Parathyroid adenoma (tissue), 2 donors: ENCODE measurements at regions not wholly inside any gene's neighbourhood (a gene's known extent, or its start where the extent isn't known, plus 50 kb on each side); places are given as distances from the start of the nearest gene placed in this dataset.

ENCODE experiments used
- H2AFZ ChIP-seq: fragments of 300-600 bp; sonication (generic); one replicate; pipeline ENCODE4 v1.7.0; 2017; ENCODE audit warnings: antibody characterized with exemption, mild to moderate bottlenecking
- H3K27ac ChIP-seq: fragments of 300-600 bp; sonication (generic); one replicate; pipeline ENCODE4 v1.7.0; 2017
- H3K27me3 ChIP-seq: fragments of 300-600 bp; sonication (generic); one replicate; pipeline ENCODE4 v1.7.0; 2017; ENCODE audit warnings: low read length; ENCODE audit not compliant: control insufficient read depth, insufficient read depth
- H3K36me3 ChIP-seq: fragments of 300-600 bp; sonication (generic); one replicate; pipeline ENCODE4 v1.7.0; 2017; ENCODE audit warnings: low read length; ENCODE audit not compliant: control insufficient read depth, insufficient read depth
- H3K4me1 ChIP-seq: fragments of 300-600 bp; sonication (generic); one replicate; pipeline ENCODE4 v1.7.0; 2017; ENCODE audit warnings: control low read depth
- H3K4me2 ChIP-seq: fragments of 300-600 bp; sonication (generic); one replicate; pipeline ENCODE4 v1.7.0; 2017; ENCODE audit warnings: low read length
- H3K4me3 ChIP-seq: fragments of 300-600 bp; sonication (generic); one replicate; pipeline ENCODE4 v1.7.0; 2017; ENCODE audit warnings: low read depth, low read length
- H3K79me2 ChIP-seq: fragments of 300-600 bp; sonication (generic); one replicate; pipeline ENCODE4 v1.7.0; 2017; ENCODE audit warnings: control low read depth
- H3K9ac ChIP-seq: fragments of 300-600 bp; sonication (generic); one replicate; pipeline ENCODE4 v1.7.0; 2017; ENCODE audit warnings: mild to moderate bottlenecking
- H3K9me3 ChIP-seq: fragments of 300-600 bp; sonication (generic); one replicate; pipeline ENCODE4 v1.7.0; 2017; ENCODE audit warnings: low read length; ENCODE audit not compliant: control insufficient read depth
- CTCF ChIP-seq: fragments of 300-600 bp; sonication (generic); IDR thresholded peaks from one replicate; pipeline ENCODE4 v1.7.0; 2017; ENCODE audit warnings: antibody characterized with exemption, mild to moderate bottlenecking
- donor health status: primary hyperparathyroidism.

GRCh38 chr2:239891698-239892097 lies 133.4 kb downstream of the NDUFA10 start:
- H3K27ac ChIP-seq = no peak overlapping the region
- no peak for TF ChIP-seq CTCF
- no peak overlapping the region for H2AFZ ChIP-seq
- H3K27me3 ChIP-seq = no peaks in the 10 kb centered on the region
- no peaks in the 10 kb centered on the region for H3K79me2 ChIP-seq
- no peak overlapping the region for H3K9ac ChIP-seq
- no peaks in the 10 kb centered on the region for H3K36me3 ChIP-seq
- H3K4me2 ChIP-seq = no peak overlapping the region
- no peaks in the 10 kb centered on the region for H3K4me1 ChIP-seq
- no peak overlapping the region for H3K4me3 ChIP-seq
- H3K9me3 ChIP-seq = no peaks in the 10 kb centered on the region

GRCh38 chr2:239890206-239890746 lies 134.9 kb downstream of the NDUFA10 start:
- Histone ChIP-seq H3K27ac (no peak overlapping the region), H3K4me3 (no peak overlapping the region), H3K36me3 (no peaks in the 10 kb centered on the region), H3K9me3 (no peaks in the 10 kb centered on the region), H3K4me2 (no peak overlapping the region), H3K79me2 (no peaks in the 10 kb centered on the region), H3K9ac (no peak overlapping the region), H3K27me3 (no peaks in the 10 kb centered on the region), H2AFZ (no peak overlapping the region), H3K4me1 (no peaks in the 10 kb centered on the region)
- no peak for TF ChIP-seq CTCF

GRCh38 chr2:239889641-239890121 lies 135.5 kb downstream of the NDUFA10 start:
- Histone ChIP-seq H3K4me1 (no peaks in the 10 kb centered on the region), H3K79me2 (no peaks in the 10 kb centered on the region), H3K9me3 (peaks cover 3% of the 10 kb centered on the region), H3K27ac (no peak overlapping the region), H2AFZ (no peak overlapping the region), H3K4me2 (no peak overlapping the region), H3K36me3 (no peaks in the 10 kb centered on the region), H3K27me3 (no peaks in the 10 kb centered on the region), H3K4me3 (no peak overlapping the region), H3K9ac (no peak overlapping the region)
- TF ChIP-seq CTCF = no peak

GRCh38 chr2:239887604-239888003 lies 137.5 kb downstream of the NDUFA10 start:
- Histone ChIP-seq H3K27ac (no peak overlapping the region), H3K4me3 (no peak overlapping the region), H3K9me3 (peaks cover 4% of the 10 kb centered on the region), H3K79me2 (no peaks in the 10 kb centered on the region), H3K4me2 (no peak overlapping the region), H3K9ac (no peak overlapping the region), H3K4me1 (no peaks in the 10 kb centered on the region), H3K36me3 (no peaks in the 10 kb centered on the region), H2AFZ (no peak overlapping the region), H3K27me3 (no peaks in the 10 kb centered on the region)
- no peak for TF ChIP-seq CTCF

GRCh38 chr2:239886781-239887180 lies 138.4 kb downstream of the NDUFA10 start:
- Histone ChIP-seq H2AFZ (no peak overlapping the region), H3K79me2 (no peaks in the 10 kb centered on the region), H3K36me3 (no peaks in the 10 kb centered on the region), H3K4me2 (no peak overlapping the region), H3K27me3 (no peaks in the 10 kb centered on the region), H3K4me1 (peaks cover 6% of the 10 kb centered on the region), H3K9me3 (peaks cover 4% of the 10 kb centered on the region), H3K27ac (no peak overlapping the region), H3K9ac (no peak overlapping the region), H3K4me3 (no peak overlapping the region)
- TF ChIP-seq CTCF = no peak
